ENCODE measurements at regions not wholly inside any gene's neighbourhood (a gene's known extent, or its start where the extent isn't known, plus 50 kb on each side); places are given as distances from the start of the nearest gene placed in this dataset.

DNA sequence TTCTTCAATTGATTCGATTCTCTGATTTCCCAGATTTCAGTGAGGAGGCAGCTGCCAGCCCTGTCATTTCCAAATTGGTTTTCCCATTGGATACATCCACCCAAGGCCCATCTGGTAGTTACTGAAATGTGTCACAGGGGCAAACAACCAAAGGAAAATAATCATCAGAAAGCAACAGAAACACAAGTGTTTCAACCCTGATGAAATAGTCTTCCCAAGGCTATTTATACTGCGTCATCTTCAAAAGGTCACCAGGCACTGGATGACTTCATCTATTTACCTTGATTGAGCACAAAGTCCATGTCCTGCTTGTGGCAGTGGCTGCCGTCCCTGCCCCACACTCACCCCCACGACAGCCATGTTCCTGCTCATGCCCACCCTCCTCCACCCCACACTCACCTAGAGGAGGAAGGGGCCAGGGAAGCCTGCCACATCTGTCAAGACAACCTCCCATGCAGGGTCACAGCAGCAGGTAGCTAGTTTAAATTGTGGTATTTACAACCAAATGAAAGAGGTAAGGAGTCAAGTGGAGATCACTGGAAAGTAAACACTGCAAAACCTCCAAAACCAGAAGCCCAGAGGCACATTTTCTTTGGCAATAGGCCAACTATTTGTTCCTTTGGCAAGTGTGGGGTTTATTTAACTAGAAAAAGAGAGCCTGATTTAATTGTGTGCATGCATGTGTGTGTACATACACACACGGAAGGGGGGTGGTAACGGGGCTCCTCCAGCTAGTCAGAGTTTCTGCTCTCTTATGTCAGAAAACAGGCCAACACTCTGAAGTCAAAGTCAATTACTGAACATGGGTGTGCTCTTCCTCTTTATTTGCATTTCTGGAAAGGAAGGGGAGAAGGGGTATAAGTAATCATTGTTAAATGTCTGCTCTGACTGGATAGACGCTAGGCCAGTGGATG is 49.5 kb upstream of the RAB4A start:
- H3K27me3 ChIP-seq (ENCODE audit: insufficient read depth in 3 of 3, low read length in 2 of 3), result peaks cover 0 to 4% (median 0%) of the 10 kb centered on the region in 3 donors
- no peaks in the 10 kb centered on the region for H3K9me3 ChIP-seq
- H3K36me3 ChIP-seq (ENCODE audit: insufficient read depth in 1 of 2, low read depth in 1 of 2), result no peaks in the 10 kb centered on the region
- WGBS, 3 donors, result 56 to 62% (median 61%) methylated on average over 7 of the region's 7 CpGs
- TF ChIP-seq, protein P1, sequence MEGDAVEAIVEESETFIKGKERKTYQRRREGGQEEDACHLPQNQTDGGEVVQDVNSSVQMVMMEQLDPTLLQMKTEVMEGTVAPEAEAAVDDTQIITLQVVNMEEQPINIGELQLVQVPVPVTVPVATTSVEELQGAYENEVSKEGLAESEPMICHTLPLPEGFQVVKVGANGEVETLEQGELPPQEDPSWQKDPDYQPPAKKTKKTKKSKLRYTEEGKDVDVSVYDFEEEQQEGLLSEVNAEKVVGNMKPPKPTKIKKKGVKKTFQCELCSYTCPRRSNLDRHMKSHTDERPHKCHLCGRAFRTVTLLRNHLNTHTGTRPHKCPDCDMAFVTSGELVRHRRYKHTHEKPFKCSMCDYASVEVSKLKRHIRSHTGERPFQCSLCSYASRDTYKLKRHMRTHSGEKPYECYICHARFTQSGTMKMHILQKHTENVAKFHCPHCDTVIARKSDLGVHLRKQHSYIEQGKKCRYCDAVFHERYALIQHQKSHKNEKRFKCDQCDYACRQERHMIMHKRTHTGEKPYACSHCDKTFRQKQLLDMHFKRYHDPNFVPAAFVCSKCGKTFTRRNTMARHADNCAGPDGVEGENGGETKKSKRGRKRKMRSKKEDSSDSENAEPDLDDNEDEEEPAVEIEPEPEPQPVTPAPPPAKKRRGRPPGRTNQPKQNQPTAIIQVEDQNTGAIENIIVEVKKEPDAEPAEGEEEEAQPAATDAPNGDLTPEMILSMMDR (IDR thresholded peaks at IDR 0.05), result no peak
- DNase-seq (no peak), ATAC-seq (no peak)
- H3K27ac ChIP-seq, result no peak overlapping the region
- H3K4me3 ChIP-seq, result no peak overlapping the region
- intact Hi-C loops (cut with DNase I), result loop anchor here in 1 of 2 donors (10.0 kb wide), 1 partner anchor 527 kb away; no protein-coding TSS in a partner anchor
- H3K4me1 ChIP-seq, result no peaks in the 10 kb centered on the region

All from psoas muscle (tissue), 7 donors.